NT2/D1 (cell line): ENCODE measurements at regions not wholly inside any gene's neighbourhood (a gene's known extent, or its start where the extent isn't known, plus 50 kb on each side); places are given as distances from the start of the nearest gene placed in this dataset.
"Not testable (repeated sequence)": the region's sequence is repeated elsewhere in the genome, so short reads cannot be mapped to it uniquely, and the experiment has no call there.

Experiments
- DNase-seq: peaks from one replicate; pipeline ENCODE4 v3.0.0-alpha.2; 2011; ENCODE audit warnings: low read depth, low spot score
- H3K27me3 ChIP-seq: 2 replicates; pipeline ENCODE4 v1.6.0; 2011; ENCODE audit warnings: mild to moderate bottlenecking; ENCODE audit not compliant: insufficient read length, insufficient read depth
- H3K36me3 ChIP-seq: 2 replicates; pipeline ENCODE4 v1.6.1; 2011; ENCODE audit warnings: mild to moderate bottlenecking, low read length, mixed read lengths; ENCODE audit not compliant: insufficient read depth, insufficient read length
- H3K4me1 ChIP-seq: 2 replicates; pipeline ENCODE4 v1.5.1; 2011; ENCODE audit not compliant: insufficient read depth, insufficient read length
- H3K4me3 ChIP-seq: 2 replicates; pipeline ENCODE4 v1.5.1; 2011; ENCODE audit warnings: low read depth; ENCODE audit not compliant: insufficient read length
- H3K9ac ChIP-seq: 2 replicates; pipeline ENCODE4 v1.6.0; 2011; ENCODE audit warnings: low read depth; ENCODE audit not compliant: insufficient read length
- H3K9me3 ChIP-seq: 2 replicates; pipeline ENCODE4 v1.5.1; 2011; ENCODE audit warnings: mild to moderate bottlenecking, low read length; ENCODE audit not compliant: insufficient read depth
- SUZ12 ChIP-seq: IDR thresholded peaks from 2 replicates; pipeline ENCODE4 v1.6.1; 2011; ENCODE audit not compliant: insufficient read length, insufficient read depth; ENCODE audit errors: extremely low read depth
- YY1 ChIP-seq: IDR thresholded peaks from 2 replicates; pipeline ENCODE4 v1.6.1; 2011; ENCODE audit not compliant: insufficient read length, insufficient read depth
- ZNF274 ChIP-seq: IDR thresholded peaks from 2 replicates; pipeline ENCODE4 v1.6.1; 2011; ENCODE audit warnings: mild to moderate bottlenecking, low read depth, low read length

- not testable (repeated sequence) for H3K36me3 ChIP-seq, H3K27me3 ChIP-seq, H3K9me3 ChIP-seq, H3K4me1 ChIP-seq, H3K4me3 ChIP-seq, H3K9ac ChIP-seq, DNase-seq
Observed at GRCh38 chr2:55124682-55125081, 74.4 kb upstream of the RTN4 start.

- no peaks in the 10 kb centered on the region for H3K36me3 ChIP-seq
- H3K9ac ChIP-seq, result no peak overlapping the region
- no peaks in the 10 kb centered on the region for H3K9me3 ChIP-seq
- H3K27me3 ChIP-seq, result no peaks in the 10 kb centered on the region
- TF ChIP-seq ZNF274 (no peak), YY1 (no peak), SUZ12 (no peak)
- H3K4me3 ChIP-seq, result no peak overlapping the region
- H3K4me1 ChIP-seq, result peaks cover 5% of the 10 kb centered on the region
- peak; percentile 65 for DNase-seq
Observed at GRCh38 chr2:55123851-55124269, 73.6 kb upstream of the RTN4 start.

GRCh38 chr2:55120634-55121359 lies 70.5 kb upstream of the RTN4 start:
- Histone ChIP-seq H3K27me3 (no peaks in the 10 kb centered on the region), H3K4me1 (peaks cover 5% of the 10 kb centered on the region), H3K9ac (no peak overlapping the region), H3K9me3 (no peaks in the 10 kb centered on the region), H3K36me3 (no peaks in the 10 kb centered on the region), H3K4me3 (no peak overlapping the region)
- no peak for DNase-seq
- TF ChIP-seq YY1, result no peak
- TF ChIP-seq ZNF274, result no peak
- TF ChIP-seq SUZ12, result no peak

GRCh38 chr2:55119711-55120487 lies 69.6 kb upstream of the RTN4 start:
- Histone ChIP-seq H3K36me3 (no peaks in the 10 kb centered on the region), H3K9ac (no peak overlapping the region), H3K27me3 (no peaks in the 10 kb centered on the region), H3K4me1 (peaks cover 5% of the 10 kb centered on the region), H3K9me3 (no peaks in the 10 kb centered on the region), H3K4me3 (no peak overlapping the region)
- TF ChIP-seq YY1 (no peak), SUZ12 (no peak), ZNF274 (no peak)
- no peak for DNase-seq

- no peak for DNase-seq
- H3K36me3 ChIP-seq, result no peaks in the 10 kb centered on the region
- H3K27me3 ChIP-seq, result no peaks in the 10 kb centered on the region
- H3K9me3 ChIP-seq, result no peaks in the 10 kb centered on the region
- peaks cover 5% of the 10 kb centered on the region for H3K4me1 ChIP-seq
- no peak overlapping the region for H3K4me3 ChIP-seq
- TF ChIP-seq ZNF274 (no peak), YY1 (no peak), SUZ12 (no peak)
- no peak overlapping the region for H3K9ac ChIP-seq
Observed at GRCh38 chr2:55118643-55119083, 68.4 kb upstream of the RTN4 start.

- Histone ChIP-seq H3K4me3 (no peak overlapping the region), H3K9ac (no peak overlapping the region), H3K4me1 (peaks cover 5% of the 10 kb centered on the region), H3K9me3 (no peaks in the 10 kb centered on the region), H3K36me3 (no peaks in the 10 kb centered on the region), H3K27me3 (no peaks in the 10 kb centered on the region)
- TF ChIP-seq SUZ12 (no peak), YY1 (no peak), ZNF274 (no peak)
- DNase-seq, result no peak
Observed at GRCh38 chr2:55116966-55117365, 66.7 kb upstream of the RTN4 start.

GRCh38 chr2:55116598-55116964 lies 66.3 kb upstream of the RTN4 start:
- H3K36me3 ChIP-seq, result no peaks in the 10 kb centered on the region
- no peak overlapping the region for H3K9ac ChIP-seq
- DNase-seq, result no peak
- H3K27me3 ChIP-seq, result no peaks in the 10 kb centered on the region
- no peak overlapping the region for H3K4me3 ChIP-seq
- H3K9me3 ChIP-seq, result no peaks in the 10 kb centered on the region
- peaks cover 5% of the 10 kb centered on the region for H3K4me1 ChIP-seq
- no peak for TF ChIP-seq ZNF274
- TF ChIP-seq YY1, result no peak
- TF ChIP-seq SUZ12, result no peak
